ENCODE measurements at regions not wholly inside any gene's neighbourhood (a gene's known extent, or its start where the extent isn't known, plus 50 kb on each side); places are given as distances from the start of the nearest gene placed in this dataset.

DNA sequence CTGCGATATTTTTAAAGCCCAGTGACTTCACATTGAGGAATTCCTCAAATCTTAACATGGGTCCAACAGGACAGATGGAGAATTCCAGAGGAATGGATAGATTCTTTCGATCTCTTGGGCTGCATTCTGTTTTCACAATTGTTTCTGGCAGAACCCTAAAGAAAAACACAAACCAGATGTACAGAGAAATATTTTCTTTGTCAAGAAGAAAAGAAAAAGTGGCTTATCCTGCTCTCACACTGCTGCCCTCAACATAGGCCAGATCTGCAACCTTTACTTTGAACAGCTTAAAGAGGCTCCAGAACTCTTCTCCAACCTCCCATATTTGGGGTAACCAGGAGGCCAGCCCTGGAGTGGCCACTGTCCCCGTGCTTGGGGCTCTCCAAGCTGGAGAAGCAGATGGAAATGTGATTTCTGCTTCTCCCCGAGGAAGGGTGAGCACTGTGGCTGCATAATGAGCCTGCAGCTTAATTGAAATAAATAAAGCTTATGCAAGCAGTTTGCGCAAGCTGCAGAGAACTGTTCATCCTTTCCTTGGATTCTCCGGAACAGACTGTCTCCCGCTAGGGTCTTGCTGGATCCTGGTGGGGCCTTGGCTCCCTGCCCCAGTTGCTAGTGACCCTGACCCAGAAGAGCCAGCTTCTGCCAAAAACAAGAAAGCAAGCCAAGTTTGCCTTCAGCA lies 453.2 kb upstream of the PROK2 start (continued):
- TF ChIP-seq RNF2 (IDR thresholded peaks at IDR 0.05; ENCODE audit: borderline replicate concordance, low read depth, low read length, missing control alignments, poor library complexity, severe bottlenecking) (no peak), CHD2 (IDR thresholded peaks at IDR 0.05; ENCODE audit: low read length) (no peak), MAFK (IDR thresholded peaks at IDR 0.05; ENCODE audit: low read depth, low read length) (no peak), SIX5 (IDR thresholded peaks at IDR 0.05; ENCODE audit: low read depth, low read length) (no peak), PHF8 (conservative IDR thresholded peaks at IDR 0.05; ENCODE audit: low read depth, low read length) (no peak), SIRT6 (IDR thresholded peaks at IDR 0.05; ENCODE audit: low read length) (no peak), EGR1 (IDR thresholded peaks at IDR 0.05; ENCODE audit: borderline replicate concordance, low read depth, low read length) (no peak), RBBP5 (IDR thresholded peaks at IDR 0.05; ENCODE audit: borderline replicate concordance, low read depth, low read length) (no peak), CREB1 (IDR thresholded peaks at IDR 0.05) (no peak)
- TF ChIP-seq, protein P1, sequence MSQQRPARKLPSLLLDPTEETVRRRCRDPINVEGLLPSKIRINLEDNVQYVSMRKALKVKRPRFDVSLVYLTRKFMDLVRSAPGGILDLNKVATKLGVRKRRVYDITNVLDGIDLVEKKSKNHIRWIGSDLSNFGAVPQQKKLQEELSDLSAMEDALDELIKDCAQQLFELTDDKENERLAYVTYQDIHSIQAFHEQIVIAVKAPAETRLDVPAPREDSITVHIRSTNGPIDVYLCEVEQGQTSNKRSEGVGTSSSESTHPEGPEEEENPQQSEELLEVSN (IDR thresholded peaks at IDR 0.05): no peak

All from H1 (cell line).